GM18502 (cell line): ENCODE measurements at regions not wholly inside any gene's neighbourhood (a gene's known extent, or its start where the extent isn't known, plus 50 kb on each side); places are given as distances from the start of the nearest gene placed in this dataset.
A peak's percentile ranks its signal among the peaks of the same experiment; 100 is the strongest.
"Not testable (repeated sequence)": the region's sequence is repeated elsewhere in the genome, so short reads cannot be mapped to it uniquely, and the experiment has no call there.

Experiments used
- ATAC-seq: cut with Tn5 transposase; IDR thresholded peaks from one replicate; pipeline ENCODE4 v1.9.1; 2021; ENCODE audit warnings: mild to moderate bottlenecking; ENCODE audit not compliant: unreplicated experiment, poor library complexity

GRCh38 chr14:106764968-106765369, 1238.6 kb downstream of the TMEM121 start:
- peak; percentile 63 for ATAC-seq

GRCh38 chr14:106766145-106766544, 1239.8 kb downstream of the TMEM121 start:
- ATAC-seq, result no peak

- not testable (repeated sequence) for ATAC-seq
These were observed 1240.3 kb downstream of the TMEM121 start for GRCh38 chr14:106766551-106767277.

GRCh38 chr14:106768230-106768629, 1241.8 kb downstream of the TMEM121 start:
- not testable (repeated sequence) for ATAC-seq

- ATAC-seq, result not testable (repeated sequence)
These were observed 1242.8 kb downstream of the TMEM121 start for GRCh38 chr14:106768972-106769700.

GRCh38 chr14:106770158-106770672, 1243.8 kb downstream of the TMEM121 start:
- ATAC-seq, result not testable (repeated sequence)

- ATAC-seq, result not testable (repeated sequence)
These were observed 1248.6 kb downstream of the TMEM121 start for GRCh38 chr14:106774889-106775480.

- no peak for ATAC-seq
These were observed 1250.1 kb downstream of the TMEM121 start for GRCh38 chr14:106776395-106776983.

- ATAC-seq, result no peak
These were observed 1252.6 kb downstream of the TMEM121 start for GRCh38 chr14:106778986-106779385.

- ATAC-seq, result no peak
These were observed 1260.3 kb downstream of the TMEM121 start for GRCh38 chr14:106786697-106787096.

- no peak for ATAC-seq
These were observed 1261.2 kb downstream of the TMEM121 start for GRCh38 chr14:106787626-106788025.

GRCh38 chr14:106788534-106788933, 1262.2 kb downstream of the TMEM121 start:
- no peak for ATAC-seq

GRCh38 chr14:106789318-106789717, 1262.9 kb downstream of the TMEM121 start:
- ATAC-seq, result no peak

- no peak for ATAC-seq
These were observed 1264.0 kb downstream of the TMEM121 start for GRCh38 chr14:106790189-106791036.

GRCh38 chr14:106792543-106792942, 1266.2 kb downstream of the TMEM121 start:
- ATAC-seq, result no peak

- ATAC-seq, result not testable (repeated sequence)
These were observed 1271.8 kb downstream of the TMEM121 start for GRCh38 chr14:106798166-106798565.

- no peak for ATAC-seq
These were observed 1276.3 kb downstream of the TMEM121 start for GRCh38 chr14:106802413-106803364.

- no peak for ATAC-seq
These were observed 1277.0 kb downstream of the TMEM121 start for GRCh38 chr14:106803379-106803778.

- no peak for ATAC-seq
These were observed 1281.1 kb downstream of the TMEM121 start for GRCh38 chr14:106807493-106807892.
